HG03342 (cell line): ENCODE measurements at regions not wholly inside any gene's neighbourhood (a gene's known extent, or its start where the extent isn't known, plus 50 kb on each side); places are given as distances from the start of the nearest gene placed in this dataset.
A peak's percentile ranks its signal among the peaks of the same experiment; 100 is the strongest.

Source experiments
- ATAC-seq: cut with Tn5 transposase; IDR thresholded peaks from one replicate; pipeline ENCODE4 v1.9.1; 2021; ENCODE audit warnings: mild to moderate bottlenecking, moderate library complexity; ENCODE audit not compliant: unreplicated experiment

- no peak for ATAC-seq
These were observed 114.3 kb upstream of the TDRD3 start for GRCh38 chr13:60282708-60283107.

- no peak for ATAC-seq
These were observed 110.3 kb upstream of the TDRD3 start for GRCh38 chr13:60286707-60287106.

GRCh38 chr13:60288569-60288968 is 108.5 kb upstream of the TDRD3 start:
- no peak for ATAC-seq

DNA sequence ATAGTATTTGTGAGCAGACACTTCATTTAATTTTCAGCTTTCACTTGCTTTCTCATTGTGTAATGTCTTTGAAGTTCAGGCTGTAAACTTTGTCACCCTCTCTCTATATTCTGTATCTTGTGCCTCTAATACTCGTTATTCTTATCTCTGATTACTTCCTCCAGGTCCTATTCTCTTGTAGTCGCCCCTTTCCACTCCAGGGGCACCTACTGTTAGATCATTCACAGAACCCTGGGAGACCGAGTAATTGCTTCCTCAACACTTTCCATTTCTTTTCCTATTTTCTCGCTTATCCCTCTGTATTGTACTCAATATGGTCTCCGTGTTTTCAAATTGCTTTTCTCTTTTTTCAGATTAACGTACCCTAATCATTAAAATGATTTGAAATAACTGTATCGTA is 93.9 kb upstream of the TDRD3 start:
- no peak for ATAC-seq

- ATAC-seq = no peak
These were observed 85.5 kb upstream of the TDRD3 start for GRCh38 chr13:60311527-60311926.

DNA sequence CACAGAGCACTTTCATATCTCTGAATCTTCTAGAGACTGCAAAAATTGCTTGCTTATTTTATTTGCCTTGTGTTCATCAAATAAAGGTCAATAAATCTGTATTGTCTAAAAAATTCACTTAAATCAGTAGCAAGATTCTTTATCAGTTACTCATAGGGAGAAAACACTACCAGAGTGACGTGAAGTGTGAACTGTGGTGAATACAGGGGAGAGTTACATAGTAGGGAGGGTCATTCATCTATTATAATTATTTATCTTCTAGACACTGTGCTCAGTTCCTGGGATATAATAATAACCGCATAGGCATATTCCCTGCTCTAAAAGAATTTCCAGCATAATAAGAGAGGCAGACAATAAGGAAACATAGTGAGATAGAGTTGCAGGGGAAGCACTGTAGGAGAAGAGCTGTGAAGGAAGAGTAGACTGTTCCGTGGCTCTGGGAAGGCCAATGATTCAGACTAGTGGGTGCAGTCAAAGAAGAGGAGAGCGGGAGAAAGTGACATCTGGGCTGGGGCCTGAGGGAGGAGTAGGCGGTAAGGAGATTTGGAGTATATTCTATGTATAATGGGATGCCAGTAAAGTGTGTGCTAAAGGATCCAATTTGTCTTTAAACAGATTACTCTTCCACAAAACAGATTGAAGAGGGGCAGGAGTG is 84.0 kb upstream of the TDRD3 start:
- no peak for ATAC-seq

DNA sequence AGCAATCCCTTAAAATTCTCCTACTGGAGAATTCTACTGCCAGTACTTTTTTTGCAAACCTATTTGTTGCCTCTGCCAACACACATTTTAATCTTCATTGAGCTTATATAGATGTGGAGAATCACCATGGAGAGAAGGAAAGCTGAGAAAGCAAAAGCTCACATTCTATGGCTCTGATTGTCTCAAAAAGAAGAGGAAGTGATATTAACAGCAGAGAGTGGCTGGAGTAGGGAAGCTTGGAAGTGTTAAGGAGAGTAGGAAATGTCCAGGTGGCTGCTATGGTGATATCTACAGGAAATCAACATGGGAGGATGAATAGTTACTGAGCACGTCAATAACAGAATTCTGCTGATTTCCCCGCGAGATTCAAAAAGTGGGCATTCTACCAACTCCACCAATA is 78.8 kb upstream of the TDRD3 start:
- no peak for ATAC-seq

- ATAC-seq = no peak
These were observed 72.9 kb upstream of the TDRD3 start for GRCh38 chr13:60324131-60324530.

DNA sequence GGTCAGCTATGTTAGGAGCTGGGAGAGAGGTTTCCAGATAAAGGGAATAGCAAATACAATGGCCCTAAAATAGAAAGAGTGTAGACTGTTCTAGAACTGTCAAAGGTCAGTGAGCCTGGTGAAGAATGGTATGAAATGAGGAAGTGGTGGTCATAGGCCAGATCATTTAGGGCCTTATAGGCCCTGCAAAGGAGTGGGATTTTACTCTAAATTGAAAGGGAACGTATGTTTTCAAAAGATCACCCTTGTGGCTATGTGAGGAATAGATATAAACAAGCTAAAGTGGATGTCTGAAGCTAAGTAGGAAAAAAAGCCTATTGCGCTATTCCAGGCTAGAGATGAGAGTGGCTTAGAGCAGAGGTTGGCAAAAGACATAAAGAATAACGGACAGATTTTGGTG is 70.7 kb upstream of the TDRD3 start:
- ATAC-seq = no peak

- ATAC-seq = no peak
These were observed 69.5 kb upstream of the TDRD3 start for GRCh38 chr13:60327511-60327910.

DNA sequence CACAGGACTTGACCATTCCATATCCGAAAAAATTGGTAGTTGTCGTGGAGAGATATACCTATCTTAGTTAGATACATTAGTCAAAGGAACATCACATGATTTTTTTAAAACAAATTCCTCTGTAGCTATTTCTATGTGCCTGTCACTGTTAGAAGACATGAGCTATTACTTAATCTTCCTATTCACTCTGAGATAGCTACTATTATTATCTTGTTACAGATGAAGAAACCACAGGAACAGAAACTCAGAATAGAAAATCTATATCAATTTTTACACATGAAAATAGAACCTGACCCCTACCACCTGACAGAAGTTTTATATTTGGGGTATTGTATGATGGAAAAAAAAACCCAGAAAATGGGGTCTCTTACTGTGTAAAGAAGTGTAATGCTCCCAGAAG is 68.9 kb upstream of the TDRD3 start:
- no peak for ATAC-seq

DNA sequence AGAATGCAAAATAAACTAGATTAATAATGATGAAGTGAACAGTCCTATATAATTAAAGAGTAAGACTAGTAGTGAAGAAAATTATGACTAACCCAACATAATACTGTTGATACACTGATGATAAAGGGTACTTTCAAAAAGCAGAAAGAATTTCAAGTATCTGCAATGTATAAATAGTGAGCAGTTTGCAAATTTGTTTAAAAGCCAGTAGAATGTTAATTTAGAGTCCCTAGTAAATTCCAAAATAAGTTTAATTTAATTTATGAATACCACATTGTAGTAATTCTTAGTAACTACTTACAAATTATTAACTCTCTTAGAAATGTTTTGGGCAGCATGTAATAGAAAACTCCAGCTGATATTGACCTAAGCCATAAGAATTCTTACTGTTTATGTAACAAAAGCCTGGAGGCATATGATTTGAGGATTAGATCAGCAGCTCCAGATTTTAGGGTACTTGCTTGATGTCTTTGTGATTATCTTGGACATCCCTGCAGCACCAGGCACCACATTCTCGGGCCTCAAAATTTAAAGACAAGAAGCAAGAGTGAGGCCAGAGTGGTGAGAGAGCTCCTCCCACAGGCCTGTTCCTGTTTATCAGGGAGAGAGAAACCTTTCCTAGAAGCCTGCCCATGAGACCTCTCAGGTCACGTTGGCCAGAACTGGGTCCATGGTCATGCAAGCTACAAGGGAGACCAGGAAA is 67.6 kb upstream of the TDRD3 start:
- peak; percentile 70 for ATAC-seq

- ATAC-seq = no peak
These were observed 65.6 kb upstream of the TDRD3 start for GRCh38 chr13:60331249-60332012.

GRCh38 chr13:60332682-60333081 is 64.3 kb upstream of the TDRD3 start:
- no peak for ATAC-seq

DNA sequence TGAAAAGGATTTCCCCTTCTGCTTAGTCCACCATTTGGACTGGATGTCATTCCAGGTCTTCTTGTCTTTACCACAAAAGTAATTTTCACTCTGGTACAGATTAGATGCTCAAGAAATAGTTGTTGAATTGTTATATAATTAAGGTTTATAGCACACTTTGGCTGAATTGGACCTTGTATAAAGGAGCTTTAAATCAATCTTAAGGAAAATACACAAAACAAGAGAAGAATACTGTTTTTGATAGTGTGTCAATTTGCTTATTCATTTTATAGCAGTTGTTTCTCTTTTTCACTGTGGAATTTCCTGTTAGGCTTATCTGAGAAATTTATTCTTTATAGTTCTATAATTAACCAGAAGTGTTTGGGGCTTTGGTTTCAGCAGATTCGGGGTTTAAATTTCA is 62.7 kb upstream of the TDRD3 start:
- ATAC-seq = no peak

DNA sequence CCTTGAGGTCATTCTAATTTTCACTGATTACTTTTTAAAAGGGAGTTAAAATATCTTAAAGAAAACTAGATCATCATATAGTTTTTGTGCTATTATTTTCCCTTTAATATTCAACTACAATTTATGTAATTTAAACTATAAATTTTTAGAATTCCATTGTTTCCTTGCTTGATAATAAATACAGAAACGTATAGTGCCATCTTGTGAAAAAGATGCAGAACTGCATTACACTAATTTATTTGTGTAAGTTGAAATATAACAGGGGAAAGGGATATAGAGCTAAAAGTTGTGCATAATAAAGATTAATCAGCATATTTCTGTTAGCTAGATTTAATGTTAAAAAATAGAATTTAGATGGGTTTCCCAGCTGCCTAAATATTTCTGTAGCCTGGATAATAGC is 61.5 kb upstream of the TDRD3 start:
- no peak for ATAC-seq

DNA sequence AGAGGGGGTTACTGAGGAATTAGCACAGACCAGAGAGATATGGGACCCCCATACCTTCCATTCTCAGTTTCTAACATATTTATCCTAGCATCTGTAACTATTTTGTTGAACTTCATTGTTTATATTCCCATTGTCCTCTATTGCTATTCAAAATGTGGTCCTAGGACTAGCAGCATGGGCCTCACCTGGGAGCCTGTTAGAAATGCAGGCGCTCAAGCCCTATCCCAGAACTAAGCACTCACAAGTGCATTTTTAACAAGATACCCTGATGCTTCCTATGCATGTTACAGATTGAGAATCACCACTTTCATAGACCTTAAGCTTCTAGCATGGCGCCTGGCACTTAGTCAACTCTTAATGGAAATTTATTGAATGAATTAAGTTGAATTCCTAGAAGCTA is 58.3 kb upstream of the TDRD3 start:
- no peak for ATAC-seq

DNA sequence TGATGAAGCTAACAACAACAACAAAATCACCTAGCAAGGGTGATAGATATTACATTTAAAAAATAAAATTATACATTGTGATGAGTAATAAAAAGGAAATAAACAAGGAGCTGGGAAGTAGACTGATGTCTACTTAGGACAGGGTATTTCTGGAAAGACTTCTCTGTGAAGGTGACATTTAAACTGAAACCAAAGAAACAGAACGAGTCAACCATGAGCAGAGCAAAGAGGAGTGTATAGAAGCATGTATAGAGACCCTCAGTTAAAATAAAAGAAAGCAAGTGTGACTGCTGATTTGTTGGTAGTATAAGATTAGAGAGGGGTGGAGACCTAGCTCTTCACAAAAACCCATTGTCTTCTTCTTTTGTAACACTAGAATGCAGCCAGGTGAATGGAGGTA is 53.0 kb upstream of the TDRD3 start:
- ATAC-seq = no peak

- ATAC-seq = no peak
These were observed 49.8 kb upstream of the TDRD3 start for GRCh38 chr13:60347174-60347573.
